Stomach (tissue), 4 donors: ENCODE measurements at regions not wholly inside any gene's neighbourhood (a gene's known extent, or its start where the extent isn't known, plus 50 kb on each side); places are given as distances from the start of the nearest gene placed in this dataset.

Experiments
- EP300 ChIP-seq: sonication (generic); formaldehyde crosslinking; IDR thresholded peaks from one replicate; pipeline ENCODE4 v1.6.1; 2017; ENCODE audit warnings: antibody characterized with exemption
- TF ChIP-seq, protein P1 (sequence below), 7 experiments: fragments of 450-650 bp in 4 of 7; fragments of 200-600 bp in 3 of 7; sonication (generic) in 3 of 7; IDR thresholded peaks; one replicate each; pipeline ENCODE4 v1.5.1; 2016 to 2019; ENCODE audit warnings: antibody characterized with exemption in 7 of 7, control low read depth in 2 of 7, mild to moderate bottlenecking in 1 of 7

DNA sequence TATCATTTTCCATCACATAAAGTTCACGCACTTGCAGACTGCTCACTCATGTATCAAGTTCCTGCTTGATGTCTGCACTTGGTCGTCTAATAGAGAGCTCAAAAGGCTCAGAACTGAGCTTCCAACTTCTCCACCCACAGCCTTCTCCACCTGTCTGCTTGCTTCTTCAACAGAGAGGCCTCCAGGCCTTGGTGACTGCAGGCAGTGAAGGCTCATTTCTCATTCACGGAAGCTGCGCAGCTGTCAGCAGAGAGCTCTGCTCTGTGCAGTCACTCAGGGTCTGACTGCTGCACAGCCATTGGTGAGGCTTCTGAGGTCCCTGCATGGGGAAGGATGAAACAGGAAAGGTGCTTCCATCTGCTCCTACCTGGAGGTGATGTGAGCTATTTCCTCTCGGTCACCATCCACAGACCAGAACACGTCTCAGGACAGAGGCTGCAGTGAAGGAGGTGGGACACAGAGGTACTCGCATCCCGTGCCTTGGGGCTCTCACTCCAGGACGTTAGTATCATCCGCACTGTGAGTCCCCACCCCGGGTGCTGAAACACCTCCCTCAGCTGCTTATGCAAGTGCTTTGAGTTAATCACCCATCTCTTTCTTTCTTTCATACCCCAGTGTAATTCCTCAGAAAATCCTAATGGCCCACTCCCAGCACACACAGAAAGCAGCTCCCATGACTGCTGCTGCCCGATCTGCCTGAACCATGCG is 126.2 kb downstream of the TMEM18 start:
- TF ChIP-seq, protein P1, sequence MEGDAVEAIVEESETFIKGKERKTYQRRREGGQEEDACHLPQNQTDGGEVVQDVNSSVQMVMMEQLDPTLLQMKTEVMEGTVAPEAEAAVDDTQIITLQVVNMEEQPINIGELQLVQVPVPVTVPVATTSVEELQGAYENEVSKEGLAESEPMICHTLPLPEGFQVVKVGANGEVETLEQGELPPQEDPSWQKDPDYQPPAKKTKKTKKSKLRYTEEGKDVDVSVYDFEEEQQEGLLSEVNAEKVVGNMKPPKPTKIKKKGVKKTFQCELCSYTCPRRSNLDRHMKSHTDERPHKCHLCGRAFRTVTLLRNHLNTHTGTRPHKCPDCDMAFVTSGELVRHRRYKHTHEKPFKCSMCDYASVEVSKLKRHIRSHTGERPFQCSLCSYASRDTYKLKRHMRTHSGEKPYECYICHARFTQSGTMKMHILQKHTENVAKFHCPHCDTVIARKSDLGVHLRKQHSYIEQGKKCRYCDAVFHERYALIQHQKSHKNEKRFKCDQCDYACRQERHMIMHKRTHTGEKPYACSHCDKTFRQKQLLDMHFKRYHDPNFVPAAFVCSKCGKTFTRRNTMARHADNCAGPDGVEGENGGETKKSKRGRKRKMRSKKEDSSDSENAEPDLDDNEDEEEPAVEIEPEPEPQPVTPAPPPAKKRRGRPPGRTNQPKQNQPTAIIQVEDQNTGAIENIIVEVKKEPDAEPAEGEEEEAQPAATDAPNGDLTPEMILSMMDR (IDR thresholded peaks at IDR 0.05), result no peak
- no peak for TF ChIP-seq EP300
